GM23248 (cell line): ENCODE measurements at regions not wholly inside any gene's neighbourhood (a gene's known extent, or its start where the extent isn't known, plus 50 kb on each side); places are given as distances from the start of the nearest gene placed in this dataset.

Source experiments
- DNase-seq: peaks from one replicate; pipeline ENCODE4 v3.0.0-alpha.2; 2015
- H2AFZ ChIP-seq: fragments of 200-600 bp; sonication (generic); 2 replicates; pipeline ENCODE4 v1.6.1; 2016; ENCODE audit warnings: antibody characterized with exemption
- H3F3A ChIP-seq: fragments of 200-600 bp; sonication (generic); 2 replicates; pipeline ENCODE4 v1.6.1; 2016; ENCODE audit warnings: mild to moderate bottlenecking, antibody characterized with exemption, mixed run types; ENCODE audit not compliant: insufficient read depth
- H3K27ac ChIP-seq: fragments of 200-600 bp; sonication (generic); 2 replicates; pipeline ENCODE4 v1.5.1; 2016; ENCODE audit warnings: mild to moderate bottlenecking
- H3K27me3 ChIP-seq: fragments of 200-600 bp; sonication (generic); replicated peaks from 2 replicates; pipeline ENCODE4 v1.6.1; 2016; ENCODE audit warnings: mild to moderate bottlenecking; ENCODE audit not compliant: insufficient read depth
- H3K36me3 ChIP-seq: fragments of 200-600 bp; sonication (generic); 2 replicates; pipeline ENCODE4 v1.6.1; 2016; ENCODE audit warnings: low read depth, mild to moderate bottlenecking
- H3K4me1 ChIP-seq: fragments of 200-600 bp; sonication (generic); 2 replicates; pipeline ENCODE4 v1.6.1; 2016; ENCODE audit warnings: mild to moderate bottlenecking; ENCODE audit not compliant: insufficient read depth
- H3K4me2 ChIP-seq: fragments of 200-600 bp; sonication (generic); one replicate; pipeline ENCODE4 v1.6.1; 2016; ENCODE audit warnings: mild to moderate bottlenecking; ENCODE audit not compliant: unreplicated experiment
- H3K4me3 ChIP-seq: fragments of 200-600 bp; sonication (generic); 2 replicates; pipeline ENCODE4 v1.5.1; 2016; ENCODE audit warnings: mild to moderate bottlenecking
- H3K79me2 ChIP-seq: fragments of 200-600 bp; sonication (generic); 2 replicates; pipeline ENCODE4 v1.6.1; 2016; ENCODE audit warnings: mild to moderate bottlenecking; ENCODE audit not compliant: insufficient read depth
- H3K9ac ChIP-seq: fragments of 200-600 bp; sonication (generic); 2 replicates; pipeline ENCODE4 v1.6.1; 2016; ENCODE audit warnings: mild to moderate bottlenecking
- H3K9me2 ChIP-seq: fragments of 200-600 bp; sonication (generic); 2 replicates; pipeline ENCODE4 v1.6.1; 2016; ENCODE audit warnings: mixed run types, mild to moderate bottlenecking, moderate library complexity; ENCODE audit not compliant: insufficient read depth
- H3K9me3 ChIP-seq: fragments of 200-600 bp; sonication (generic); one replicate; pipeline ENCODE4 v1.6.1; 2017; ENCODE audit warnings: low read depth
- H4K20me1 ChIP-seq: fragments of 200-600 bp; sonication (generic); 2 replicates; pipeline ENCODE4 v1.6.0; 2016; ENCODE audit not compliant: insufficient read depth
- EZH2 ChIP-seq: fragments of 200-600 bp; sonication (generic); IDR thresholded peaks from 2 replicates; pipeline ENCODE4 v1.6.1; 2018; ENCODE audit warnings: antibody characterized with exemption, mild to moderate bottlenecking; ENCODE audit not compliant: insufficient read depth, poor library complexity, severe bottlenecking
- EZH2phosphoT487 ChIP-seq: fragments of 200-600 bp; sonication (generic); IDR thresholded peaks from 2 replicates; pipeline ENCODE4 v1.6.1; 2018; ENCODE audit warnings: antibody characterized with exemption, moderate library complexity, mild to moderate bottlenecking, low read depth; ENCODE audit not compliant: insufficient read depth
- WGBS, 2 experiments: methylation state at CpG; one replicate each; pipeline ENCODE4 v1.1.6; 2015 to 2017; ENCODE audit warnings: low lambda C conversion rate in 2 of 2, low coverage in 1 of 2; ENCODE audit errors: missing lambda C conversion rate in 2 of 2; 5-methylcytosine and 5-hydroxymethylcytosine counted together
- in situ Hi-C: fragments of 300-500 bp; cut with MboI; formaldehyde crosslinking; loops from 2 replicates; pipeline ENCODE4 v1.15.0; 2020

DNA sequence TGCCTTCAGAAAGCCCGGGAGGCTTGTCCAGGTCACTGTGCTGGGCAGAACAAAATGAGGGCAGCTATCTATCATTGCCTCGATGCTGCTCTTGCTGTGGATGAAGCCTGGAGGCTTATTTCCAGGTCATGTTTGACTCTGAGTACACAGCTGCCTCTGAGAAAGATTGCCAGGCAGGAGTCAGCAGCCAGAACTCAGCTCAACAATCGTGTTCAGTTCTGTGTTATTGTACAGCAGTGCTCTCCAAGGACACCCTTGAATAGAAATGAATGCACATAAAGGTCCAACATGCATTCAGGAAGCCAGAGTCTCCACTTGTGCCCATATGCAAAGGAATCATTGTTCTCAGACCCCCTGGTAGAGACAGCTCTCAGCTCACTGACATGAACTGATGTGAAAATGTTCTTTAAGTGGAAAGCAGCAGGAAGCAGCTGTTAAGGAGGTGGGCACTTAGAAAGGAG is 61.7 kb upstream of the ZFR start:
- Histone ChIP-seq H4K20me1 (no peaks in the 10 kb centered on the region), H3K27me3 (no peaks in the 10 kb centered on the region), H3K9ac (0 out of 2 replicates have a peak overlapping the region, but pooled peaks have one; percentile 71), H3K9me2 (no peaks in the 10 kb centered on the region), H3K4me2 (peak overlapping the region; percentile 85), H2AFZ (no peak overlapping the region), H3K9me3 (no peaks in the 10 kb centered on the region), H3K4me3 (no peak overlapping the region; the same call in 1 of the 2 replicates), H3K79me2 (no peaks in the 10 kb centered on the region), H3F3A (peaks cover 58% of the 10 kb centered on the region), H3K27ac (peak overlapping the region; percentile 80), H3K36me3 (no peaks in the 10 kb centered on the region), H3K4me1 (peaks cover 51% of the 10 kb centered on the region)
- no peak for TF ChIP-seq EZH2
- no peak for TF ChIP-seq EZH2phosphoT487
- WGBS, 2 experiments, result 0 to 3% methylated on average over 3 of the region's 3 CpGs
- in situ Hi-C loops, result no loop called here
- DNase-seq, result peak; percentile 53

DNA sequence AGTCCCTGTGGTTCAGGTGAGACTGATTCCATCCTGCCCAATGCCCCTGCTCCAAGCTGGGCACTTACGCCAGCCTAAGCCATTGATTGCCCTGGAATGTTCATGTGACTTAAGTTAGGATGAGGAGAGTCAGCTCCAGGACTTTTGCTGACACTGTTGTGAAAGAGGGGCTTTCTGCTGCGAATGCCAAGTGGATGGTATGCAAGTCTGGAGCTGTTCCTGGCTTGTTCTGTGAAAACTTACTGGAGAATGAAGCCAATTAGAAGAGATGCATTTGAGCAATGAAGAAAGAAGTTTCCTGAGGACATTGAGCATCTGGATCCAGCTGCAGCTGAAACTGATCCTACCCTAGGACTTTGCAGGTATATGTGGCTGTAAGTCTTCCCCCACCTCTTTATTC is 61.2 kb upstream of the ZFR start:
- in situ Hi-C loops, result no loop called here
- H3K36me3 ChIP-seq, result no peaks in the 10 kb centered on the region

DNA sequence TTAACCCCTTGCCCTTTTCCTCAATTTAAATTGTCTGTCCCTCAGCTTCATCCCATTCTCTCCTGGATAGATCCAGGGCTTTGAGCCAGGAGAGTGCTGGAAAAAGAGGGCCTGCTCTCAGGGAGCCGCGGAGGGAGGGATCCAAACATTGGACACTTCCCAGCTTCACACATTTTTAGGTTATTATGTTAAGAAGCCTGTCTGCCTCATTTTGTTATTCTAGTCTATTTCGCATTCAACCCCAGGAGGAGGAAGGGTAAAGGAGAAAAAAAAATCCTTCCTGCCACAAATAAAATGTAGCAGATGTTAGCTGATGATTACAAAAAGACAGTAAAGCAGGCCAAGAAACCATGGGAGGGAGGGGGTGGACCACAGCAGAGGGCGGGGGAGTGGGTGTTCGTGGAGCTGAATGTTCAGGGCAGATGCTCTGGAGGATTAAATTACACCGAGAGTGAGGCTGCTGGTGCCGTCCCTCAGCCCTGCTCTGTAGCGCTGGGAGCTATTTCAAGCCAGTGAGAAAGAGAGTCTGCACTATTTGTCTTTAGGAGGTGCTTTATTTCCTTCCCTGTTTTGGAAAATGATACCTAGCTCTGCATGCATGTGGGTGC is 60.6 kb upstream of the ZFR start:
- in situ Hi-C loops, result no loop called here
- TF ChIP-seq EZH2phosphoT487 (no peak), EZH2 (no peak)
- H3K4me1 ChIP-seq, result peaks cover 51% of the 10 kb centered on the region
- H3K36me3 ChIP-seq, result no peaks in the 10 kb centered on the region
- no peaks in the 10 kb centered on the region for H3K79me2 ChIP-seq
- peak overlapping the region; percentile 85 for H3K4me2 ChIP-seq
- peak overlapping the region; percentile 71 for H3K9ac ChIP-seq
- peak overlapping the region; percentile 80 for H3K27ac ChIP-seq
- 1 to 2% methylated on average over 7 to 8 of the region's 8 CpGs for WGBS, 2 experiments
- H3K4me3 ChIP-seq, result peak overlapping the region; percentile 48
- no peaks in the 10 kb centered on the region for H3K9me2 ChIP-seq
- H3K9me3 ChIP-seq, result no peaks in the 10 kb centered on the region
- peak overlapping the region; percentile 83 for H2AFZ ChIP-seq
- H4K20me1 ChIP-seq, result no peaks in the 10 kb centered on the region
- no peaks in the 10 kb centered on the region for H3K27me3 ChIP-seq
- H3F3A ChIP-seq, result peaks cover 58% of the 10 kb centered on the region
- DNase-seq, result peak; percentile 83

More for the DNA sequence above, 61.2 kb upstream of the ZFR start:
- H3K27me3 ChIP-seq, result no peaks in the 10 kb centered on the region
- no peak overlapping the region for H2AFZ ChIP-seq
- H3K4me3 ChIP-seq, result peak overlapping the region; percentile 48
- H3K79me2 ChIP-seq, result no peaks in the 10 kb centered on the region
- WGBS, 2 experiments, result 0 to 3% methylated on average over 2 of the region's 2 CpGs
- H3K9me3 ChIP-seq, result no peaks in the 10 kb centered on the region
- no peaks in the 10 kb centered on the region for H3K9me2 ChIP-seq
- no peak for TF ChIP-seq EZH2phosphoT487
- TF ChIP-seq EZH2, result no peak
- H3F3A ChIP-seq, result peaks cover 58% of the 10 kb centered on the region
- DNase-seq, result peak; percentile 73
- peak overlapping the region; percentile 71 for H3K9ac ChIP-seq
- H3K4me1 ChIP-seq, result peaks cover 51% of the 10 kb centered on the region
- peak overlapping the region; percentile 85 for H3K4me2 ChIP-seq
- H3K27ac ChIP-seq, result peak overlapping the region; percentile 80
- H4K20me1 ChIP-seq, result no peaks in the 10 kb centered on the region

DNA sequence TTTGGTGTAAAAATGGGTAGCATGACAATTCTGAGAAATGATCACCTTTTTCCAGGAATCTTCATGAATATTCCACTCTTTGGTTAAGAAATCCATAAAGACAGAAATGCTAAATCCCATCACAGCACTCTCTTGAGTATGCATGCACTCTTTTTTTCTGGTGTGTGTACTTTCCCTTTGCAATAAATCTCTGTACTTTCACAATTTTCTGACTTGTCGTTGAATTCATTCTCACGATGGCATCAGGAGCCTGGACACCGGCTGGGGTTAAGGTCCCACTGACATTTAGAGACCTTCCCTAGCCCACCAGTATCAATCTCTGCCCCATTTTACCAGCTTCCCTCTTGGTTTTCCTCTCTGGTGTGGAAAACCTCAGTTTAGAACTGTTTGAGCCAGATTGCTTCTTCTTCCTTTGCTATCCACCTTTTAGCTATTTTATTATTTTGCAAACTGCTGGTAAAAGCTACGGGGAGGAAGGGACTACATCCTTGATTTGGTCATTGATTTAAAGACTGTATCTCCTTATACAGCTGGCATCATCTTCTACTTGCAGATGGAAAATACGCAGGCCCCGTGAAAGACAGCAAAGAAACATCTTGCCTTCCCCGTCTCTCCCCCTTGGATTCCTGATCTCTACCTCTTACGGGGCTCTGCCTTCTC is 59.9 kb upstream of the ZFR start:
- Histone ChIP-seq H3K36me3 (no peaks in the 10 kb centered on the region), H3F3A (peaks cover 56% of the 10 kb centered on the region), H3K9ac (peak overlapping the region; percentile 71), H3K4me2 (peak overlapping the region; percentile 85), H3K4me3 (peak overlapping the region; percentile 48), H2AFZ (peak overlapping the region; percentile 83), H3K27ac (peak overlapping the region; percentile 80), H3K27me3 (no peaks in the 10 kb centered on the region), H3K4me1 (peaks cover 51% of the 10 kb centered on the region), H4K20me1 (no peaks in the 10 kb centered on the region), H3K9me3 (no peaks in the 10 kb centered on the region), H3K79me2 (no peaks in the 10 kb centered on the region), H3K9me2 (no peaks in the 10 kb centered on the region)
- TF ChIP-seq EZH2, result no peak
- TF ChIP-seq EZH2phosphoT487, result no peak
- in situ Hi-C loops, result no loop called here
- 20 to 27% methylated on average over 8 of the region's 8 CpGs for WGBS, 2 experiments
- DNase-seq, result peak; percentile 5
